GM20431 (cell line): ENCODE measurements at regions not wholly inside any gene's neighbourhood (a gene's known extent, or its start where the extent isn't known, plus 50 kb on each side); places are given as distances from the start of the nearest gene placed in this dataset.

Experiments
- in situ Hi-C: fragments of 300-500 bp; cut with MseI, MboI; formaldehyde crosslinking; loops from one replicate; pipeline ENCODE4 v1.15.0; 2020; ENCODE audit warnings: low sequenced_read_pairs; ENCODE audit not compliant: unreplicated experiment

DNA sequence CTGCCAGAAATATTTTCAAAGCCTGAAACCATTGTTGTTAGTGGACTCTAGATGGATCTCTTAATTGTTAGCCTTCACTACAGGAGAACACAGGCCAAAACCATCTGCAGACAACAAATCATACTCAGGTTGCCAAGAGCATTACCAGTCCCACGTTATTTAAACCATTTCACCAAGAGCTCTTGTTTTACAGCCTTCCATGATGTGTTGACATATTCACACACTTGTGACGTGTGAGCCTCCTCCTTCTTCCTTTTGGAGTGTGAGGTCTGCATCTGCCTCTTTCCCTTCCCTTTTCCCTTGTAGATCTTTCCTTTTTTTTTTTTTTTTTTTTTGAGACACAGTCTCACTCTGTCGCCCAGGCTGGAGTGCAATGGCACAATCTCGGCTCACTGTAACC is 279.0 kb downstream of the AUH start:
- in situ Hi-C loops: no loop called here

- in situ Hi-C loops: no loop called here
These were observed 276.7 kb downstream of the AUH start for GRCh38 chr9:91084896-91085516.

GRCh38 chr9:91085517-91086291 is 276.0 kb downstream of the AUH start:
- in situ Hi-C loops: no loop called here

- in situ Hi-C loops: no loop called here
These were observed 274.9 kb downstream of the AUH start for GRCh38 chr9:91086657-91087461.

DNA sequence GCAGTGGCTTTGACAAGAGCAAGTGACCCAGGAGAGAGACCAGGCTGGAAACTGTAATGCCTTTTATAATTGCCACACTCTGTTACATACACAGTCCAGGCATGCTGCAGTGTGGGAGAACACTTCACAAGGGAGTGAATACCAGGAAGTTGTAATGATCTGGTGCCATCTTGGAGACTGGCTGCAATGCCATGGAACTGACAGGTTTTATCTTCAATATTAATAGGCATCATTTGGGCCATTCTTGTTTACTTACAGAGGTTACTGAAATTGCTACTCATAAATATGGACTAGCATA is 274.3 kb downstream of the AUH start:
- in situ Hi-C loops: no loop called here

- in situ Hi-C loops: no loop called here
These were observed 272.2 kb downstream of the AUH start for GRCh38 chr9:91089405-91090129.

- in situ Hi-C loops: no loop called here
These were observed 271.6 kb downstream of the AUH start for GRCh38 chr9:91090130-91090410.

- in situ Hi-C loops: no loop called here
These were observed 269.5 kb downstream of the AUH start for GRCh38 chr9:91092214-91092613.

GRCh38 chr9:91094324-91095088 is 267.2 kb downstream of the AUH start:
- in situ Hi-C loops: no loop called here

DNA sequence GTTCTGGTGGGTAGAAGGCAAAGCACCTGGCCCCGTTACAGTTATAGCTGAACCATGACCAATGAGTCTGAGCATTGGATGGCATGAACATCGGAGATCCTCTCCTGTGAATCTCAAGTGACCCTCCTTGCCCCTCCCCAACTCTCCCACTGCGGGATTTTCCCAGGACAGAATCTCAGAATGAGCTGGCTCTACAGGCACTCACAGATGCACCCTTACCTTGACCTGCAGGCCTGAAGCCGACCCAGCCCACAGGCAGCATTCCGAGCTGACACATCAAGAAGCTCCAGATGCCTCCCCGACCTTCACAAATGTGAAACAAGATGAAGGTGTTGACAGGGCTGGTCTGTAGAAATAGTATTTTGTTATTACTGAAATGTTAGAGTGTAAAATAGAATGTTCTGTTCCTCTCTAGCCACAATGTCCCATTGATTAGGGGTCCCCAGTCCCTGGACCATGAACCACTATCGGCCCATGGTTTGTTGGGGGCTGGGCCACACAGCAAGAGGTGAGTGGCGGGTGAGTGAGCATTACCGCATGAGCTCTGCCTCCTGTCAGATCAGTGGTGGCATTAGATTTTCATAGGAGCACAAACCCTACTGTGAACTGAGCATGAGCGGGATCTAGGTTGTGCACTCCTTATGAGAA is 263.4 kb downstream of the AUH start:
- in situ Hi-C loops: no loop called here

DNA sequence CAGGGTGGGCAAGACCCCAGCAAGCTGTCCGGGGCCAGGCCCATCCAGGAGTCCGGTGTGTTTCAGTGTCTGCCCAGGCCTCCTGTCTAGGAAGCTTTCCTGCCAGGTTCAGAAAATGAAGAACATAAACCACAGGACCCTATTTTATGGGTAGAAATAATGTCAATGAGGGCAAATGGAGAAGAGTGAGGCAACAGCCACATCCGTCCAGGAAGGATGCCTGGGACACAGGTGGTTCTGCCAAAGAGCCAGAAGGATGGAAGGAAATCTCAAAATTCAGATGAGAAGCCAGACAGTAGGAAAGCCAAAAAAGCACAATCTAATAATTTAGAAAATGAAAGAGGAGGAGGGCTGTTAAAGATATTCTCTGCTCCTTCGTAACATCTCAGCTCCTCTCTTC is 262.3 kb downstream of the AUH start:
- in situ Hi-C loops: no loop called here

DNA sequence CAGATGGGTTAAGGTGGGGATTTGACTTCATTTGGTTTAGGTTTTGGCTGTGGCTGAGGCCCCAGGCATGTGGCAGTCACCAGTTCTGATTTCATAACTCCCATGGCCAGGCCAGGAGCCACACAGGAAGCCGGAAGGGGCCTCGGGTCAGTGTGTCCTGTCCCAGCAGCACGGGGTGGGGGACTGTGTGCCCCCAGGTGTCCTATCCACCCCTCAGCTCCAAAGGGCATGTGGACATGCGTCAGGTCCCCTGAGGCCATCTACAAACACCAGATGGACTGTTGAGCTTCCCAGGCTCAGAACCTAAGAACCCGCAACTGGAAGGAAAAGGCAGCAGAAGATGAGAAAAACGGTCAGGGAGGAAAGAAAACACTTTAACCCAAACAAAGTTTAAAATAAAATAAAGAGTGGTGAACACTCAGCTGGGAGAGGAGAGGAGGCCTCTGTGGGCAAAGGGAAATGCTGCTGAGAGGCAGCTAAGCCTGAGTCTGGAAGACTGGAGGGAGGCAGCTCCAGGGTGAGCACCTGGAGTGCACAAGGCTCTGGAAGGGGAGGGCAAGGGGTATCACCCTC is 260.8 kb downstream of the AUH start:
- in situ Hi-C loops: no loop called here

- in situ Hi-C loops: no loop called here
These were observed 260.0 kb downstream of the AUH start for GRCh38 chr9:91101611-91102168.

DNA sequence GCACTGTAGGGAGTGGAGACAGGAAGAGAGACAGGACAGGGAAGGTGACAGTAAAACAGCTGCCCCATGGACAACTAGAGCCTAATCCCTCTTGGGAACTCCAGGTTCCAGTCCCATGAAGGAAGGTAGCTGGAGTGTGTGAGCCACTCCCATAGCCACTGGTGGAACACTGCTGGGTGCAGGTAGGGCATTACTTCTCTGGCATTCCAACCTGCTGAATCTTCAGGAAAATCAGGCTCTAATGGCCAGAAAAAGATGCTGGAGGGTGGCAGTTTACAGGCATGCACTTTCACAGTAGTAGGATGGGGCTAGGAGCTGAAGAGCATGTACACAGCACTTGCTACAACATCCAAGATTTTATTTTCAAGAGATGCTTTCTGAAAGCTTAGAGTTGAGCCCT is 259.4 kb downstream of the AUH start:
- in situ Hi-C loops: no loop called here

DNA sequence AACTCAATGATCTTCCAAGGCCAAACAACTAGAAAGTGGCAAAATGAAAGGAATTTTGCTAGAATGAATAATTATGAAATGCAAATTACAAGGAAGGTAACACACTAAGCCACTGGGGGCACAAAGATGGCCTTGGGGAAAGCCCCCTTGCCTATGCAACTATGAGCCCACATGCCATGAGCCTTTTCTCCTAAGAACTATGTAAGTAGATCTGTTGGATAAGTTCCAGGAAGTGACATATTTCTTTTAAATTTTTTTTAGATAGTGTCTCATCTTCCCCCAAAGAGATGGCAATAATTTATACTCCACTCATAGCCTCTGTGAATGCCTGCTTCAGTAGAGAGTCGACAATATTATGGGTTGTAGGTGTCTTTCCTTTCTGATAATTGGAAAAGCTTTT is 257.8 kb downstream of the AUH start:
- in situ Hi-C loops: no loop called here

- in situ Hi-C loops: no loop called here
These were observed 255.2 kb downstream of the AUH start for GRCh38 chr9:91106415-91107081.

DNA sequence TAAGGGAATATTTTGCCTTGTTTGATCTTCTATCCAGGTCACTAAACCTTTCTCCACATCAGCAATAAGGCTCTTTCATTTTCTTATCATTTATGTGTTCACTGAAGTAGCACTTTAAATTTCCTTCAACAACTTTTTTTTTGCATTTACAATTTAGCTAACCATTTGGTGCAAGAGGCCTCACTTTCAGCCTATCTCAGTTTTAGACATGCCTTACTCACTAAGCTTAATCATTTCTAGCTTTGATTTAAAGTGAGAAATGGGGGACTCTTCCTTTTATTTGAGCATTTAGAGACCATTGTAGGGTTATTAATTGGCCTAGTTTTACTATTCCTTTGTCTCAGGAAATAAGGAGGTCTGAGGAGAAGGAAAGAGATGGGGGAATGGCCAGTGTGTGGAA is 250.5 kb downstream of the AUH start:
- in situ Hi-C loops: no loop called here

DNA sequence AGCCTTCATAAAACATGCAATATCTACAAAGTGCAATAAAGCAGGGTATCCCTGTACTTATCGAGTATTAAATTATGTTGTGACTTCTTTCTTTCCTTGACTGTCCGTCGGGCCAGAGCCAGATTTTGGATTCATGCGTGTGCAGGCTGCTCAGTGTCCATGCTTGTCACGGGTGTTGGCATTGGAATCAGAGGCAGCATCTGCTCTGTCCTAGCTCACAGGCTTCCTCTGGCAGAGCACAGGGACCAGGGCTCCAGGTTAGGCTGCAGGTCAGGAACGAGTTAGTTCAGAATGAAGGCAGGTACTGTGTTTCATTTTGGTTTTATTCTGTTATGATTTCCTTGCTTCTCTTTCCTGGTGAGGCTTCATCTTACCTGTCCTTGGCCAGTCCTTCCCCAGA is 249.8 kb downstream of the AUH start:
- in situ Hi-C loops: no loop called here

DNA sequence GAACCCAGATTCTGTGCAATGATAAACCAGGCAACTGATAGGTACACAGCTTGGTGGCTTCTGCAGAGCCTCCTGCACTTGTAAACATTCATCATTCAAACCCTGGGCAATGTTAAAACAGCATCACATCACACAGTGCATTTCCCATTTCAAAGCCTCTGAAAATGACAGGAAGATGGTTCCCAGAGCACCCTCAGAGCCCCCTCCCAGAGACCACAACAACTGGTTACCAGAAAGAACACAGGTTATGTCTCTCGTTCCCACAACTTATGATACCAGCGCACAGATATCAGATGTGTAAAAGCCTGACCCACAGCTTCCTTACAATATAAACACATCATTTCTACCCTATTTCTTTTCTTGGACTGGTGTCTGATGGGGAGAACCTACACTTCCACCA is 248.7 kb downstream of the AUH start:
- in situ Hi-C loops: no loop called here
